GM12865 (cell line): ENCODE measurements at regions not wholly inside any gene's neighbourhood (a gene's known extent, or its start where the extent isn't known, plus 50 kb on each side); places are given as distances from the start of the nearest gene placed in this dataset.
"Not testable (repeated sequence)": the region's sequence is repeated elsewhere in the genome, so short reads cannot be mapped to it uniquely, and the experiment has no call there.

Source experiments
- DNase-seq: peaks from one replicate; pipeline ENCODE4 v3.0.0; 2010; ENCODE audit warnings: low read depth
- H3K4me3 ChIP-seq: 2 replicates; pipeline ENCODE4 v1.5.1; 2011; ENCODE audit warnings: mild to moderate bottlenecking, low read depth, low read length, control low read depth
- TF ChIP-seq, protein P1 (sequence below): IDR thresholded peaks from 2 replicates; pipeline ENCODE4 v1.5.1; 2011; ENCODE audit warnings: low read length, control low read depth, low read depth, inconsistent platforms; ENCODE audit not compliant: insufficient read depth; ENCODE audit errors: missing control alignments

DNA sequence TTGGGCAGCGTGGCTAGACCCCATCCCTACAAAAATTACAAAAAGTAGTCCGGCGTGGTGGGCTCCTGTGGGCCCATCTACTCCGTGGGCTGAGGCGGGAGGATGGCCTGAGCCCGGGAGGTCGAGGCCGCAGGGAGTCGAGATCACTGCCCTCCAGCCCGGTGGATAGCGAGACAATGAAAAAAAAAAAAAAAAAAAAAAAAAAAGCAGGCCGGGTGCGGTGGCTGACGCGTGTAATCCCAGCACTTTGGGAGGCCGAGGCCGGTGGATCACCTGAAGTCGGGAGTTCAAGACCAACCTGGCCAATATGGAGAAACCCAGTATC, 110.5 kb upstream of the LPCAT1 start:
- no peak for DNase-seq
- TF ChIP-seq, protein P1, sequence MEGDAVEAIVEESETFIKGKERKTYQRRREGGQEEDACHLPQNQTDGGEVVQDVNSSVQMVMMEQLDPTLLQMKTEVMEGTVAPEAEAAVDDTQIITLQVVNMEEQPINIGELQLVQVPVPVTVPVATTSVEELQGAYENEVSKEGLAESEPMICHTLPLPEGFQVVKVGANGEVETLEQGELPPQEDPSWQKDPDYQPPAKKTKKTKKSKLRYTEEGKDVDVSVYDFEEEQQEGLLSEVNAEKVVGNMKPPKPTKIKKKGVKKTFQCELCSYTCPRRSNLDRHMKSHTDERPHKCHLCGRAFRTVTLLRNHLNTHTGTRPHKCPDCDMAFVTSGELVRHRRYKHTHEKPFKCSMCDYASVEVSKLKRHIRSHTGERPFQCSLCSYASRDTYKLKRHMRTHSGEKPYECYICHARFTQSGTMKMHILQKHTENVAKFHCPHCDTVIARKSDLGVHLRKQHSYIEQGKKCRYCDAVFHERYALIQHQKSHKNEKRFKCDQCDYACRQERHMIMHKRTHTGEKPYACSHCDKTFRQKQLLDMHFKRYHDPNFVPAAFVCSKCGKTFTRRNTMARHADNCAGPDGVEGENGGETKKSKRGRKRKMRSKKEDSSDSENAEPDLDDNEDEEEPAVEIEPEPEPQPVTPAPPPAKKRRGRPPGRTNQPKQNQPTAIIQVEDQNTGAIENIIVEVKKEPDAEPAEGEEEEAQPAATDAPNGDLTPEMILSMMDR = no peak
- H3K4me3 ChIP-seq = peak overlapping the region; percentile 91

DNA sequence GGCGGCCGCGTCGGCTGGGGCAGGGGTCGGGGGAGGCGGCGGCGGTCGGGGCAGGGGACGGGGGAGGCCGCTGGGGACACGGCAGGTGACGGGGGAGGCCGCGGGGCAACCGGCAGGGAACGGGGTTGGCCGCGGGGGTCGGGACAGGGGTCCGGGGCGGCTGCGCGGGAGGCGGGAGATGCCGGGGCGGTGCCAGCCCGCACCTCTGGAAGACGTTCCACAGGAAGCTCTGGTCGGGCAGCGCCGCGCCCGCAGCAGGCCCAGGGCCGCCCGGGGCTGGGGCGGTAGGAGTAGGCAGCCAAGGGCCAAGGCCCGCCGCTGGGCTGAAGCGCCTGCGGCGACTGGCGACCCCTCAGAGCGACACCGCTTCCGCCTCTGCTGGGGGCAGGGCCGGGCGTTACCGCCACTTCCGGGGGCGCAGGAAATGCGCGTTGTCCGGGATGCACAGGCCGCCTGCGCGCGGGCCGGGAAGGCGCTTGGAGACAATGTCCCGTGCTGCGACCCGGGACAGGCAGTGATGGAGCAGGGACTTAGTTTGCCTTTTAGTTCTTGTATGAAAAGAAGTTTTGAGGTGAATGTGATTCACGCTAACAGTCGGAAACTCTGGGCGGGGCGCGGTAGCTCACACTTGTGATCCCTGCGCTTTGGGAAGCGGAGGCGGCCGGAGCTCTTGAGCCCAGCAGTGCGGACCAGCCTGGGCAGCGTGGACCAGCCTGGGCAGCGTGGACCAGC, 110.0 kb upstream of the LPCAT1 start:
- peak; percentile 91 for DNase-seq
- TF ChIP-seq, protein P1 = no peak
- peak overlapping the region; percentile 91 for H3K4me3 ChIP-seq

DNA sequence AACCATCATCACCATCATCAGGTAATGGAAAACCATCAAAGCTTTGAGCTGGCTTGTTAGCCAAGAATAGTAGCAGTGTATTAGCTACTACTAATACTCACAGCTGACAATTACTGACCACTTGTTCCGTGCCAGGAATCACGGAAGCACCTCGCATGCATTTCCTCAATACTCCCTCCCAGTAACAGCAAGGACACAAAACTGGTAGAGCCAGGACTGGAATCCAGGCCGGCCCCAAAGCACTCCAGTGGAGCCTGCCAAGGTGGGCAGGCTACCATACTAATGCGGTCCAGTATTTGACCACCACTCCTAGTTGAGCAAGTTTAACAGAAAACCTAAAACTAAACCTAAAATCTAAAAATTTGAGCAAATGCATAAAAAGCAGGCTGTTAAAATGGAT, 107.2 kb upstream of the LPCAT1 start:
- H3K4me3 ChIP-seq, DNase-seq: not testable (repeated sequence)

DNA sequence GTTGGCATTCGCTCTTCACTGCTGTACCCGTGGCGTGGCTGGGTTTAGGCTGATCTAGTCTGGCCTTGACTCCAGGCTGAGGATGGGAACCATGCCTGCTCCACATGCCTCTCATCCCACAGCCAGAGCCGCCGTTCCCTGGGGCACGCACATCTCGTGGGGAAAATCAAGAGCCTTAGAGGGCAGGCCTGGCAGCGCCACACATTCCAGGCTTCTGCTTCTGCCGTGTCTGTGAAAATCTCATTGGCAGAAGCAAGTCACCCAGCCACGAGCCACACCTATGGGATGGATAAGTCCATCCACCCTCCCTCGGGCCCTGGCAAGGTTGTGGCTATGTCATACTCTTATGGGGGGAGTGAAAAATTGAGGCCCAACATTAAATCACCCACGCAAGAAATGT, 102.6 kb upstream of the LPCAT1 start:
- not testable (repeated sequence) for H3K4me3 ChIP-seq, DNase-seq

DNA sequence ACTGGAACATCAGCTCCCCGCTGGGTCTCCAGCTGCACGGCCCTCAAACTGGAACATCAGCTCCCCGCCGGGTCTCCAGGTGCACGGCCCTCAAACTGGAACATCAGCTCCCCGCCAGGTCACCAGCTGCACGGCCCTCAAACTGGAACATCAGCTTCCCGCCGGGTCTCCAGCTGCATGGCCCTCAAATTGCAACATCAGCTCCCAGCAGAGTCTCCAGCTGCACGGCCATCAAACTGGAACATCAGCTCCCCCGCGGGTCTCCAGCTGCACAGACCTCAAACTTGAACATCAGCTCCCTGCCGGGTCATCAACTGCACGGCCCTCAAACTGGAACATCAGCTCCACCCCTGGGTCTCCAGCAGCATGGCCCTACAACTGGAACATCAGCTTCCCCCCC, 95.8 kb upstream of the LPCAT1 start:
- not testable (repeated sequence) for H3K4me3 ChIP-seq, DNase-seq

DNA sequence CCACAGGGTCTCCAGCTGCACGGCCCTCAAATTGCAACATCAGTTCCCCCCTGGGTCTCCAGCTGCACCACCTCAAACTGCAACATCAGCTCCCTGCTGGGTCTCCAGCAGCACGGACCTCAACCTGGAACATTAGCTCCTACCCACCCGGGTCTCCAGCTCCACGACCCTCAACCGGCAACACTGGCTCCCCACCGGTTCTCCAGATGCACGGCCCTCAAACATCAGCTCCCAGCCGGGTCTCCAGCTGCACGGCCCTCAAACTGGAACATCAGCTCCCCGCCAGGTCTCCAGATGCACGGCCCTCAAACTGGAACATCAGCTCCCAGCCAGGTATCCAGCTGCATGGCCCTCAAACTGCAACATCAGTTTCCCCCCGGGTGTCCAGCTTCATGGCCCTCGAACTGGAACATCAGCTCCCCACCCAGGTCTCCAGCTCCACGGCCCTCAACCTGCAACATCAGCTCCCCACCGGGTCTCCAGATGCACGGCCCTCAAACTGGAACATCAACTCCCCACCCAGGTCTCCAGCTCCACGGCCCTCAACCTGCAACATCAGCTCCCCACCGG, 94.6 kb upstream of the LPCAT1 start:
- DNase-seq, H3K4me3 ChIP-seq: not testable (repeated sequence)

DNA sequence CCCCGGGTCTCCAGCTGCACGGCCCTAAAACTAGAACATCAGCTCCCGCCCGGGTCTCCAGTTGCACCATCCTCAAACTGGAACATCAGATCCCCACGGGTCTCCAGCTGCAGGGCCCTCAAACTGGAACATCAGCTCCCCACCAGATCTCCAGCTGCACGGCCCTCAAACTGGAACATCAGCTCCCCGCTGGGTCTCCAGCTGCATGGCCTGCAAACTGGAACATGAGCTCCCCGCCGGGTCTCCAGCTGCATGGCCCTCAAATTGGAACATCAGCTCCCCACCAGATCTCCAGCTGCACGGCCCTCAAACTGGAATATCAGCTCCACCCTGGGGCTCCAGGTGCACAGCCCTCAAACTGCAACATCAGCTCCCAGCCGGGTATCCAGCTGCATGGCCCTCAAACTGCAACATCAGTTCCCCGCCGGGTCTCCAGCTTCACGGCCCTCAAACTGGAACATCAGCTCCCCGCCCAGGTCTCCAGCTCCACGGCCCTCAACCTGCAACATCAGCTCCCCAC, 93.5 kb upstream of the LPCAT1 start:
- DNase-seq, H3K4me3 ChIP-seq: not testable (repeated sequence)

DNA sequence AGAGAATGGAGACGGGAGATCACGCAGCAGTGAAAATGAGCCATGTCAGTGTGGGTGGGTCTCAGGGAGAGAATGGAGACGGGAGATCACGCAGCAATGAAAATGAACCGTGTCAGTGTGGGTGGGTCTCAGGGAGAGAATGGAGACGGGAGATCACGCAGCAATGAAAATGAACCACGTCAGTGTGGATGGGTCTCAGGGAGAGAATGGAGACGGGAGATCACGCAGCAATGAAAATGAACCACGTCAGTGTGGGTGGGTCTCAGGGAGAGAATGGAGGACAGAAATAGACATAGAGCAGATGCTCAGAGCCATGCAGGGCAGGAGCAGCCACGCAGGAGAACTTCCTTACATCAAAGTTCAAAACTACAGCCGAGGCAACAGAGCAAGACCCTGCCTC, 89.8 kb upstream of the LPCAT1 start:
- not testable (repeated sequence) for H3K4me3 ChIP-seq

DNA sequence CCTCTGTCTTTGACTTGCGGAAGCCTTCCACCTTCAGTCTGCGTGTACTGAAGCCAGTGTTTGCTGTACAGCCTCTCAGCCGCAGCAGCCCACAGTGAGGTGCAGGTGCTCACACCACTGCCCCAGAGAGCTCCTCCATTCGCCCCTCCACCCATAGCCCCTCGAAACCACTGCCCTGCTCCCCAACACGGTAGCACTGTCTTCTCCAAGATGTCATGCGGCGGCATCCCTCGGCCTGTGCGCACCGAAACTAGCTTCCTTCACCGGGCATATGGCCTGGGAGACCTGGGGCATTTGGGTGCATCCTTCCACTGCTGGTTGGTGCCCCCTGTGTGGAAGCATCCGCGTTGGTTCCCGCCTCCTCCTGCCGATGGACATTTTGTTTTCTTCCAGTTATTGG, 86.8 kb upstream of the LPCAT1 start:
- not testable (repeated sequence) for DNase-seq, H3K4me3 ChIP-seq

More for the DNA sequence above, 89.8 kb upstream of the LPCAT1 start:
- DNase-seq = not testable (repeated sequence)

DNA sequence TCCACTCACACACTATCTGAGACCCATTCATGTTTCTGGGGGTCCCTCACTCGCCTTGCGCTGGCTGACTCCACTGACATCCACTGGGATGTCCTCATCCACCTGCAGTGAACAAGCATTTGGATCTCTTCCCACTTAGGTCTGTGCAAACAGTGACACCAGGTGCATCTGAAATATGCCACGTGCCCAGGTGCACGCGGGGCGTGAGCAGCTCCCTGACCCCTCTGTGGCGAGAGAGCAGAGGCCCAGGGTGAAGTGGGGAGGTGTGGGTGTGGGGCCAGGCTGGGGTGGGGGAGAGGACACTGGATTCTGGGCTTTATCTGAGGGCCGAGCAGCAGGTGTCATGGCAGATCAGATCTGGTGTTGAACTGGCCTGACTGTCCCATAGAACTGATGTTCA, 85.4 kb upstream of the LPCAT1 start:
- not testable (repeated sequence) for DNase-seq, H3K4me3 ChIP-seq

DNA sequence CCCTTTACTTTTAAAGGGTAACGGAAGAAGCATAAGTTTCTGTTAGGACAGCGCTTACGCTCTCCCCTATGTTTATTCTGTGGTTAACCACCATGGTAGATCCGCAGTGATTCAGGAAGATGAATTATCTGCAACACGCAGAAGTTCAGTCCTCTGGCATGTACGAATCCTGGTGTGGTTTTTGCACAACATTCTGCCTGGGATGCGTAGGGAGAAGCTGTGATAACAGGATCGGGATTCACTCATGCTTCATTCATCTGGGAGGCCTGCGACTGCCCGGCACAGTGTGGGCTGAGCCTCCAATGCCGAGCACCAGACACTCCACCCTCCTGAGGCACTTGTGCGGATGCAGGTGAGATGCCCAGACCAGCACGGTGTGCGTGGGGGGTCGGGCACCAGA, 84.6 kb upstream of the LPCAT1 start:
- not testable (repeated sequence) for DNase-seq

DNA sequence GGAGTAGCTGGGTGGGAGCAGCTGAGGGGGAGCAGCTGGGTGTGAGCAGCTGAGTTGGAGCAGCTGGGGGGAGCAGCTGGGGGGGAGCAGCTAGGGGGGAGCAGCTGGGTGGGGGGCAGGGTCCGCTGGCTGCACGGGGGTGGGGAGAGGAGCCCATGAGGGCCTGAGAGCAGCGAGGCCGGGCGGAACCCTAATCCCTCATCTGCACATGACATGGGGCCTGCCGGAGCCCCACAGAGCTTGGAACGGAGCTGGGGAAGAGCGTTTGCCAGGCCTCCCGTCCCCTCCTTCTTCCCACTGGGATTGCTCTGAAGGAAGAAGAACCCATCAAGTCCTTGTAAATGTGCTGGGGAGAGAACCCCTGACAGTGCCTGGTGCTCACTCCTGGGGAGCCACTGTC, 83.2 kb upstream of the LPCAT1 start:
- not testable (repeated sequence) for DNase-seq, H3K4me3 ChIP-seq

More for the DNA sequence above, 84.6 kb upstream of the LPCAT1 start:
- not testable (repeated sequence) for H3K4me3 ChIP-seq

DNA sequence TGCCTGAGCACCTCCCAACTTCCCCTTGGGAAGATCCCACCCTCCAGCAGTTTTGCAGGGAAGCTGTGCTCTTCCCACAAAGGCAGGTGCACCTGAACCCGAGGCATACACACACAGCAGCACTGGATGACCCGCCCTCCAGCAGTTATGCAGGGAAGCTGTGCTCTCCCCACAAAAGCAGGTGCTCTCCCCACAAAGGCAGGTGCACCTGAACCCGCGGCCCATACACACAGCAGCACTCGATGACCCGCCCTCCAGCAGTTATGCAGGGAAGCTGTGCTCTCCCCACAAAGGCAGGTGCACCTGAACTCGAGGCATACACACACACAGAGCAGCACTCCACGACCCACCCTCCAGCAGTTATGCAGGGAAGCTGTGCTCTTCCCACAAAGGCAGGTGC, 80.2 kb upstream of the LPCAT1 start:
- DNase-seq, H3K4me3 ChIP-seq: not testable (repeated sequence)

DNA sequence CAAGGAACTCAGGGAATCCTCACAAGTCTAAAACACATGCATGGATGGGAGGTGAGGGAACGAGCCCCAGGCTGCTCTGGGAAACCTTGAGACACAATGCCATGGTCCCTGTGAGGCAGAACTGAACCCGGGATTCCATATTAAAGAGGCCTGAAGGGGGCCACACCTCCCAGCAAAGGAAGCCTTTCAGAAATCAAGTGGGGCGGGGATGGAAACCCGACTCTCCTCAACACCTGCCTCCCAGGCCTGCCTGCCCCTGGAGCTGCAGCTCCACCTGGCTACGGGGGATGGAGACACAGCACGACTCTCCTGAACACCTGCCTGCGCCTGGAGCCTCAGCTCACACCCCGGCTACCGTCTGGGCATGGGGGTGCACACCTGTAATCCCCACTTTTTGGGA, 77.8 kb upstream of the LPCAT1 start:
- DNase-seq = peak; percentile 35
- not testable (repeated sequence) for H3K4me3 ChIP-seq
